ENCODE measurements at regions not wholly inside any gene's neighbourhood (a gene's known extent, or its start where the extent isn't known, plus 50 kb on each side); places are given as distances from the start of the nearest gene placed in this dataset.

- H3K36me3 ChIP-seq (ENCODE audit: insufficient read depth, low read depth, low read length): no peaks in the 10 kb centered on the region
- H3K27ac ChIP-seq (ENCODE audit: low read length): no peak overlapping the region
- H3K4me1 ChIP-seq (ENCODE audit: insufficient read depth, low read length): no peaks in the 10 kb centered on the region
- no peak overlapping the region for H3K9ac ChIP-seq (ENCODE audit: low read depth, low read length)
- no peak overlapping the region for H3K4me3 ChIP-seq (ENCODE audit: low read length)
- no peaks in the 10 kb centered on the region for H3K27me3 ChIP-seq (ENCODE audit: insufficient read depth, low read length)
- H3K9me3 ChIP-seq (ENCODE audit: insufficient read depth, low read depth, low read length): peaks cover 9% of the 10 kb centered on the region; the same call in 1 of the 2 replicates
Measured at GRCh38 chr13:68160466-68160865, 930.3 kb upstream of the PCDH9 start.

GRCh38 chr13:68152414-68152813, 922.3 kb upstream of the PCDH9 start:
- Histone ChIP-seq H3K4me3 (ENCODE audit: low read length) (no peak overlapping the region), H3K27ac (ENCODE audit: low read length) (no peak overlapping the region), H3K36me3 (ENCODE audit: insufficient read depth, low read depth, low read length) (no peaks in the 10 kb centered on the region), H3K9ac (ENCODE audit: low read depth, low read length) (no peak overlapping the region), H3K27me3 (ENCODE audit: insufficient read depth, low read length) (no peaks in the 10 kb centered on the region), H3K9me3 (ENCODE audit: insufficient read depth, low read depth, low read length) (peaks cover 9% of the 10 kb centered on the region; the same call in 1 of the 2 replicates), H3K4me1 (ENCODE audit: insufficient read depth, low read length) (no peaks in the 10 kb centered on the region)

- Histone ChIP-seq H3K36me3 (ENCODE audit: insufficient read depth, low read depth, low read length) (no peaks in the 10 kb centered on the region), H3K27ac (ENCODE audit: low read length) (no peak overlapping the region), H3K9me3 (ENCODE audit: insufficient read depth, low read depth, low read length) (no peaks in the 10 kb centered on the region), H3K4me3 (ENCODE audit: low read length) (no peak overlapping the region), H3K4me1 (ENCODE audit: insufficient read depth, low read length) (no peaks in the 10 kb centered on the region), H3K9ac (ENCODE audit: low read depth, low read length) (no peak overlapping the region), H3K27me3 (ENCODE audit: insufficient read depth, low read length) (no peaks in the 10 kb centered on the region)
Measured at GRCh38 chr13:68145852-68146251, 915.7 kb upstream of the PCDH9 start.

GRCh38 chr13:68128297-68128915, 898.3 kb upstream of the PCDH9 start:
- Histone ChIP-seq H3K9ac (ENCODE audit: low read depth, low read length) (no peak overlapping the region), H3K27me3 (ENCODE audit: insufficient read depth, low read length) (no peaks in the 10 kb centered on the region), H3K36me3 (ENCODE audit: insufficient read depth, low read depth, low read length) (no peaks in the 10 kb centered on the region), H3K27ac (ENCODE audit: low read length) (no peak overlapping the region), H3K4me3 (ENCODE audit: low read length) (no peak overlapping the region), H3K4me1 (ENCODE audit: insufficient read depth, low read length) (no peaks in the 10 kb centered on the region), H3K9me3 (ENCODE audit: insufficient read depth, low read depth, low read length) (no peaks in the 10 kb centered on the region)

- no peaks in the 10 kb centered on the region for H3K9me3 ChIP-seq (ENCODE audit: insufficient read depth, low read depth, low read length)
- H3K27ac ChIP-seq (ENCODE audit: low read length): no peak overlapping the region
- H3K36me3 ChIP-seq (ENCODE audit: insufficient read depth, low read depth, low read length): no peaks in the 10 kb centered on the region
- H3K4me1 ChIP-seq (ENCODE audit: insufficient read depth, low read length): no peaks in the 10 kb centered on the region
- H3K27me3 ChIP-seq (ENCODE audit: insufficient read depth, low read length): no peaks in the 10 kb centered on the region
- H3K4me3 ChIP-seq (ENCODE audit: low read length): no peak overlapping the region
- H3K9ac ChIP-seq (ENCODE audit: low read depth, low read length): no peak overlapping the region
Measured at GRCh38 chr13:68125087-68125480, 894.9 kb upstream of the PCDH9 start.

- no peaks in the 10 kb centered on the region for H3K4me1 ChIP-seq (ENCODE audit: insufficient read depth, low read length)
- H3K36me3 ChIP-seq (ENCODE audit: insufficient read depth, low read depth, low read length): no peaks in the 10 kb centered on the region
- no peak overlapping the region for H3K27ac ChIP-seq (ENCODE audit: low read length)
- H3K9ac ChIP-seq (ENCODE audit: low read depth, low read length): no peak overlapping the region
- H3K27me3 ChIP-seq (ENCODE audit: insufficient read depth, low read length): no peaks in the 10 kb centered on the region
- H3K4me3 ChIP-seq (ENCODE audit: low read length): no peak overlapping the region
- no peaks in the 10 kb centered on the region for H3K9me3 ChIP-seq (ENCODE audit: insufficient read depth, low read depth, low read length)
Measured at GRCh38 chr13:68124437-68125086, 894.4 kb upstream of the PCDH9 start.

DNA sequence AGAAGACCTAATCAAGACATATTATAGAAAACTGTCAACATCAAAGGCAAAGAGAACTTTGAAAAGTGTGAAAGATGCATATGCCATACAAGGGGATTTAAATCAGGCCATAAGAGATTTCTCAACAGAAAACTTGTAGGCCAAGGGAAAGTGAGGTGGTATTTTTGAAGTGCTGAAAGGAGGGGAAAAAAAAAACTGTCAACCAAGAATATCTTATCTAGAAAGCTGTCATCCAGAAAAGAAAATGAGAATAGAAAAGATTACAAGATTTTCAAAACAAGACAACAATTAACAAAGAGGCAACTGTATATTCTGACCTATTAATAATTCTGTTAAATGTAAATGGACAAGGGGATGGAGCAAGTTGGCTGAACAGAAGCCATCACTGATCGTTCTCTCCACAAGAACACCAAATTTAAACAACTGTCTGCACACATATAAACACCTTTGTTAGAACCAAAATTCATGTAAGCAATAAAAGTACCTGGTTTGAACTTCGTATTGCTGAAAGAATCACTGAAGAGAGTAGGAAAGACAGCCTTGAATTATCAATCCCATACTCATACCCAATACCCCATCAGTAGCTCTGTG, 880.1 kb upstream of the PCDH9 start:
- H3K36me3 ChIP-seq (ENCODE audit: insufficient read depth, low read depth, low read length): no peaks in the 10 kb centered on the region
- H3K9ac ChIP-seq (ENCODE audit: low read depth, low read length): no peak overlapping the region
- no peak overlapping the region for H3K4me3 ChIP-seq (ENCODE audit: low read length)
- H3K4me1 ChIP-seq (ENCODE audit: insufficient read depth, low read length): no peaks in the 10 kb centered on the region
- no peak overlapping the region for H3K27ac ChIP-seq (ENCODE audit: low read length)
- peaks cover 16% of the 10 kb centered on the region for H3K9me3 ChIP-seq (ENCODE audit: insufficient read depth, low read depth, low read length)
- H3K27me3 ChIP-seq (ENCODE audit: insufficient read depth, low read length): no peaks in the 10 kb centered on the region

- Histone ChIP-seq H3K4me3 (ENCODE audit: low read length) (no peak overlapping the region), H3K4me1 (ENCODE audit: insufficient read depth, low read length) (no peaks in the 10 kb centered on the region), H3K27ac (ENCODE audit: low read length) (no peak overlapping the region), H3K9me3 (ENCODE audit: insufficient read depth, low read depth, low read length) (peaks cover 16% of the 10 kb centered on the region), H3K36me3 (ENCODE audit: insufficient read depth, low read depth, low read length) (no peaks in the 10 kb centered on the region), H3K27me3 (ENCODE audit: insufficient read depth, low read length) (no peaks in the 10 kb centered on the region), H3K9ac (ENCODE audit: low read depth, low read length) (no peak overlapping the region)
Measured at GRCh38 chr13:68107667-68108066, 877.5 kb upstream of the PCDH9 start.

GRCh38 chr13:68099631-68100030, 869.5 kb upstream of the PCDH9 start:
- Histone ChIP-seq H3K4me1 (ENCODE audit: insufficient read depth, low read length) (no peaks in the 10 kb centered on the region), H3K4me3 (ENCODE audit: low read length) (no peak overlapping the region), H3K36me3 (ENCODE audit: insufficient read depth, low read depth, low read length) (no peaks in the 10 kb centered on the region), H3K9me3 (ENCODE audit: insufficient read depth, low read depth, low read length) (no peaks in the 10 kb centered on the region), H3K27me3 (ENCODE audit: insufficient read depth, low read length) (no peaks in the 10 kb centered on the region), H3K27ac (ENCODE audit: low read length) (no peak overlapping the region), H3K9ac (ENCODE audit: low read depth, low read length) (no peak overlapping the region)

DNA sequence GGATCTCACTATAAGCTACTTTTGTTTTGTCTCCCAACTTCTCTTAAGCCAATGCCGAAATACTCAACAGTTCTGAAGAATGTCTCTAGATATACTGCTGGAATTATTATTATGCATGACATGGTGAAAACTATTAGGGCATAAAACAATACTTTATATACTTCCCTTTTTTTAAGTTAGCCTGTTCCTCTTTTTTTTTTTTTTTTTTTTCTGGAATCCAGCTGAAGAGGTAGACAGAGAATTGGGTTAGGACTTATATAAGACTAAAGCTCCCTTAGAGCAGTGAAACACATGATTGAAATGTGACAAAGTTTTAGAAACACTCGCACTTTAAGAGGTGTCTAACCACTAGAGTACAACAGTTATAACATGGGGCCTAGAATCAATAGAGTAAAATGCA, 850.9 kb upstream of the PCDH9 start:
- Histone ChIP-seq H3K4me3 (ENCODE audit: low read length) (no peak overlapping the region), H3K9me3 (ENCODE audit: insufficient read depth, low read depth, low read length) (no peaks in the 10 kb centered on the region), H3K36me3 (ENCODE audit: insufficient read depth, low read depth, low read length) (no peaks in the 10 kb centered on the region), H3K27ac (ENCODE audit: low read length) (no peak overlapping the region), H3K4me1 (ENCODE audit: insufficient read depth, low read length) (no peaks in the 10 kb centered on the region), H3K9ac (ENCODE audit: low read depth, low read length) (no peak overlapping the region), H3K27me3 (ENCODE audit: insufficient read depth, low read length) (no peaks in the 10 kb centered on the region)

- H3K27me3 ChIP-seq (ENCODE audit: insufficient read depth, low read length): no peaks in the 10 kb centered on the region
- H3K4me1 ChIP-seq (ENCODE audit: insufficient read depth, low read length): no peaks in the 10 kb centered on the region
- H3K27ac ChIP-seq (ENCODE audit: low read length): no peak overlapping the region
- H3K9me3 ChIP-seq (ENCODE audit: insufficient read depth, low read depth, low read length): no peaks in the 10 kb centered on the region
- no peaks in the 10 kb centered on the region for H3K36me3 ChIP-seq (ENCODE audit: insufficient read depth, low read depth, low read length)
- H3K9ac ChIP-seq (ENCODE audit: low read depth, low read length): no peak overlapping the region
- no peak overlapping the region for H3K4me3 ChIP-seq (ENCODE audit: low read length)
Measured at GRCh38 chr13:68078874-68079273, 848.7 kb upstream of the PCDH9 start.

DNA sequence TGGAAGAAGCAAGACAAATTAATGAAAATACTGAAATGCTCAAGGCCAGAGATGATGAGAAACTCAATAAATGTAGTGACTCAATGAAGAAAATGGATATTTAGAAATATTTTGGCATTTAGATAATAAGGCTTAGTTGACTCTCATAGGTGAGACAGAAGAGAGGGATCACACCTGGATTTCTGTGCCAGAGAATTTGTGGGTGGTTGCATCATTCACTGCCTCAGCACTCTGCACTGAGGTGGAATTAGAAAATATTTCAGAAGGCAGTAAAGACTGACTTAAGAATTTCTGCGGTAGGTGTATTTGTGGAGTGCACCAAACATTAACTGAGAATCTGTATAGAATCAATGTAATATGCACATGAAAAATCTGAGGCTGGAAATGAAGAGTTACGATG, 848.3 kb upstream of the PCDH9 start:
- Histone ChIP-seq H3K4me1 (ENCODE audit: insufficient read depth, low read length) (no peaks in the 10 kb centered on the region), H3K9me3 (ENCODE audit: insufficient read depth, low read depth, low read length) (no peaks in the 10 kb centered on the region), H3K27ac (ENCODE audit: low read length) (no peak overlapping the region), H3K27me3 (ENCODE audit: insufficient read depth, low read length) (no peaks in the 10 kb centered on the region), H3K4me3 (ENCODE audit: low read length) (no peak overlapping the region), H3K36me3 (ENCODE audit: insufficient read depth, low read depth, low read length) (no peaks in the 10 kb centered on the region), H3K9ac (ENCODE audit: low read depth, low read length) (no peak overlapping the region)
